ENCODE measurements at regions not wholly inside any gene's neighbourhood (a gene's known extent, or its start where the extent isn't known, plus 50 kb on each side); places are given as distances from the start of the nearest gene placed in this dataset.

- DNase-seq (ENCODE audit: low read depth) = no peak
Measured at GRCh38 chr10:65501259-65501658, 1424.6 kb upstream of the LRRTM3 start.

DNA sequence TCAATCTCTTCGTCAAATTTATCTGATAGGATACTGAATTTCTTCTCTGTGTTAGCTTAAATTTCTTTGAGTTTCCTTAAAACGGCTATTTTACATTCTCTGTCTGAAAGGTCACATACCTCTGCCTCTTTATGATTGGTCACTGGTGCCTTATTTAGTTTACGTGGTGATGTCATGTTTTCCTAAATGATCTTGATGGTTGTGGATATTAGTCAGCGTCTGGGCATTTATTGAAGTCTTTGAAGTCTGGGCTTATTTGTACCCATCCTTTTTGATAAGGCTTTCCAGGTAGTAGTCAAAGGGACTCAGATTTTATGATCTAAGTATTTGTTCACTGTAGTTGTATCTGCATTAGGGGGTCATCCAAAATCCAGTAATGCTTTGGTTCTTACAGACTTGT, 1407.5 kb upstream of the LRRTM3 start:
- no peak for DNase-seq (ENCODE audit: low read depth)

DNA sequence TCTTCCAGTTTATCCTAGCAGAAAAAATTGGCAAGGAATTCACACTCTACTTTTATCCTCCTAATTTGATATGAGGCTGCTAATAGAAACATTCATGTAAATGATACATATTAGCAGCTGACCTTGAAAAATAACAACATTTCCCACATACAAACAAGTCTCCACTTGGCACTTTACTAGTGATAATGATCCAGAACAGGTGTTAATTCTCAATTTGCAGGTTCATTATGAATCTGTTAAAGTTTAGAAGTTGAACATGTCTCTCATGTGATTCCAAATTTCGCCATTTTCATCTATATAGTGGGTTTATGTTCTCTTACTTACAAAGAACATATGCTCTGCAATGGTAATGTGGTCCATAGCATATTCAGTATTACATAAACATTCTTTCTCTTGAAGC, 1396.8 kb upstream of the LRRTM3 start:
- no peak for DNase-seq (ENCODE audit: low read depth)

DNA sequence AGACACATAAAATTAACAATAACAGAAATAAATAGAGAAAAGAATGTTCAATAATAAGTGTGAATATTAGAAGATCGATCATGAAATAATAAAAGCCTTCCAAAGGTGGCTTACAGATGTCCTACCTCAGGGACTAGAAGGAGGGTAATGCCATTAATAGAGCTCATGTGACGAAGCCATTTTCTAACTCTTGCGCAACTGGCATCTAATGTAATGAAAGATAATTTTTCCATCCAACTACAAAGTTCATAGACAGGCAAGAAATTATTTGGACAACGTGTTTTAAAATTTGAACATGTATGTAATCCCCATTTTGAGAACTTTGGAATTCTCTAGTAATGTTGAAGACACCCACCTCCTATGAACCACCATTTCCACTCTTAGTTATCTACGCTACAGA, 1394.3 kb upstream of the LRRTM3 start:
- DNase-seq (ENCODE audit: low read depth) = no peak

DNA sequence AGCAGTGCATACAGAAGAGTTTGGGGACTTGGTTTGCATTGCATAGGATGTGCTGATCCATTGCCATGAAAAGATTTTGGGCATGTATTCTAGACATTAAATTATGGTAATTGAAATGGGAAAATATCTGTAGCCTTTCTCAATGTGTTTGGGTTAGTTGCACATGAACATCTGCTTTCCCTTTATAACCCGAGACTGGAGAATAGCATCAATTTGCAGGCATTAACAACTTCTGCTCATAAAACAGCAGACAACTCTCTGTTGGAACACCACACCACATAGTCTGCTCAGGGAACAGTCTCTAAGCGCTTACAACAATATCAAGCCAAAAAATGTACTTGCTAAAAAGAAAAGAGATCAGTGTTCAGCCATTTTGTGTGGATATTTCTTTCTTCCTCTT, 1391.1 kb upstream of the LRRTM3 start:
- DNase-seq (ENCODE audit: low read depth) = no peak

DNA sequence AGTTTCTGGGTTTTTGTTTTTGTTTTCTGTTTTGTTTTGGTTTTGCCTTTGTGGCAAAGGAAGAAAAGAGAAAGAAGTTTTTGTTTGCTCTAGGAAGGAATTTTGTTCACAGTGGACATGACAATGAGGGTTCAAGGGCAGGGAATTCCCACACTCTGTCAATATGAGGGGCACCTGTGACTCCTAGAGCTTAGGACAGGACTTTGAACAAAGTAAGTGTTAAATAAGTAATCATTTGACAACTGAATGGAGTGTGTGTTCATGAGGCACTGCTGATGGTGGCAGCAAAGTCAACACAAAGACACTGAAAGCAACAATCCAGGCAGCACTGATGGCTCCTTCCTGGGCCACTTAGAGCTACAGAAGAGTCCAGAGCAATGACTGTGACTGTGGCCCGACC, 1381.1 kb upstream of the LRRTM3 start:
- no peak for DNase-seq (ENCODE audit: low read depth)

- DNase-seq (ENCODE audit: low read depth) = no peak
Measured at GRCh38 chr10:65548001-65548400, 1377.8 kb upstream of the LRRTM3 start.

- DNase-seq (ENCODE audit: low read depth) = no peak
Measured at GRCh38 chr10:65550761-65551160, 1375.1 kb upstream of the LRRTM3 start.

GRCh38 chr10:65555192-65555591, 1370.6 kb upstream of the LRRTM3 start:
- no peak for DNase-seq (ENCODE audit: low read depth)

GRCh38 chr10:65556006-65556405, 1369.8 kb upstream of the LRRTM3 start:
- no peak for DNase-seq (ENCODE audit: low read depth)

DNA sequence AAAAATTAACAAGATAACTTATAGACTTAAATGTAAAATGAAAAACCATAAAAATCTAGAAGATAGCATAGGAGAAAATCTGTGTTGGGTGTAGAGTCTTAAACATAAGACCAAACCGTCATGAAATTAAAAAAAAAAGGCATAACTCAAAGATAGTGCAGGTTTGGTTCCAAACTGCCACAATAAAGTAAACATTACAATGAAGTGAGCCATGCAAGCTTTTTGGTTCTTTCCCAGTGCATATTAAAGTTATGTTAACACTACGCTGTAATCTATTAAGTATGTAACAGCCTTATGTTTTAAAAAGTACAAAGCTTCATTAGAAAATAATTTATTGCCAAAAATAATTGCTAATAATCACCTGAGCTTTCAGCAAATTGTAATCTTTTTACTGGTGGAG, 1366.5 kb upstream of the LRRTM3 start:
- no peak for DNase-seq (ENCODE audit: low read depth)

DNA sequence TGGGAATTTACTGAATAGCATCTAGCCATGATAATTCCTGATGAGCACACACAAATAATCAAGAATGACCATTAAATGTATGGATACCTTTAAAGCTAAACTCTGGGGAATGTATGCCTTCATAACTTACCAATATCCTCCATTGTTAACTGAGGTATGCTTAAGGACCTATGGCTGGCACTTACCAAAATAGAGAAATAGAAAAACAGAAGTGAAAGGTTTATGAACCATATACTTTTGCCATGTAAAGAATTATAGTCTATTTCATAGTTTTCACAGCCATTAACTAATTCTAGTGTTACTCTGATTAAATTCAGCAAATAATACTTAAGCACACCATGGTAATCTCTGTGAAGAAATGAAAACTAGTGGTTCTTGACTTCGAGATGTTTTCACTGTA, 1360.6 kb upstream of the LRRTM3 start:
- no peak for DNase-seq (ENCODE audit: low read depth)

- no peak for DNase-seq (ENCODE audit: low read depth)
Measured at GRCh38 chr10:65566906-65567305, 1358.9 kb upstream of the LRRTM3 start.

- DNase-seq (ENCODE audit: low read depth) = no peak
Measured at GRCh38 chr10:65570143-65571010, 1355.5 kb upstream of the LRRTM3 start.

DNA sequence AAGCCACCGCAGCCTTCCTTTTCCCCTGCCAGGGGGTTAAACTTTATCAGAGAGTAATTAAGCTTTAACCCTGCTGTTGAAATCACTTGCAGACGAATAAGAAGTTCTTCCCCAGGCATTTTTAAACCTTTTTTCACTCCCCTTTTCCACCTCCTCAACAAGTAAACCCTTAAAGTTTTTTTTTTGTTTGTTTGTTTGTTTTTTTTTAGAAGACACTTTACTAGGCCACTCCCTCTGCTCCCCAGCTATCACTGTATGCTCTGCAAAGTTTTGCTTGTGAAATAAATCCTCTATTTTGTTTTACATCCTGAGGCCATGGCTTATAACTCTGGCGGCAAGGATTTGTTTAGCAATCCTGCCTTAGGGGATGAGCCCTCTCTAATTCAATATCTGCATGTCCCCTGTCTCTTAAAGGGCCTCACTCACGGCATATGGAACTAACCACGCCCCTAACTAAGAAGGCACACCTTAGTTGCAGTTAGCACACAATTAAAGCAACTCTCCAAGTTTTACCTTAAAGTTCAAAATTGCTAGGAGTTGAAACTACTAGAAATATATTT, 1354.7 kb upstream of the LRRTM3 start:
- DNase-seq (ENCODE audit: low read depth) = no peak

- DNase-seq (ENCODE audit: low read depth) = no peak
Measured at GRCh38 chr10:65581426-65582026, 1344.3 kb upstream of the LRRTM3 start.

- no peak for DNase-seq (ENCODE audit: low read depth)
Measured at GRCh38 chr10:65602182-65602865, 1323.5 kb upstream of the LRRTM3 start.

DNA sequence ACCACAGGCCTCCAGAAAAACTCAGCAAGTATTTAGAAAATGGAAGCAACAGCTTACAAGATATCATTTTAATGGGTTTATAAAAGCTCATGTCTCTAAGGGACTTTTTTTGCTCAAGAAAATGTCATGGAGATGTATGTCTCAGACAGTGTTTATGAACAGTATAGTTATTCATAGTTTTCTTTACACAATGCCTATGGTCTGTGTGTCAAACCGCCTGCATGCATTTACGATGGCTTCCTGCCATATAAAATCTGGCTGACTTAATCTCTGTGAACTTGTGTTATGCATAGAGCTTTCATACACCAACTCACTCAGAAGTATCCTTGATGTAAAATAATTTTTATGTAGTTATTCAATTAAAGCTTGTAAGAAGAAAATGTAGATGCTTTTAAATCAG, 1314.2 kb upstream of the LRRTM3 start:
- DNase-seq (ENCODE audit: low read depth) = no peak

DNA sequence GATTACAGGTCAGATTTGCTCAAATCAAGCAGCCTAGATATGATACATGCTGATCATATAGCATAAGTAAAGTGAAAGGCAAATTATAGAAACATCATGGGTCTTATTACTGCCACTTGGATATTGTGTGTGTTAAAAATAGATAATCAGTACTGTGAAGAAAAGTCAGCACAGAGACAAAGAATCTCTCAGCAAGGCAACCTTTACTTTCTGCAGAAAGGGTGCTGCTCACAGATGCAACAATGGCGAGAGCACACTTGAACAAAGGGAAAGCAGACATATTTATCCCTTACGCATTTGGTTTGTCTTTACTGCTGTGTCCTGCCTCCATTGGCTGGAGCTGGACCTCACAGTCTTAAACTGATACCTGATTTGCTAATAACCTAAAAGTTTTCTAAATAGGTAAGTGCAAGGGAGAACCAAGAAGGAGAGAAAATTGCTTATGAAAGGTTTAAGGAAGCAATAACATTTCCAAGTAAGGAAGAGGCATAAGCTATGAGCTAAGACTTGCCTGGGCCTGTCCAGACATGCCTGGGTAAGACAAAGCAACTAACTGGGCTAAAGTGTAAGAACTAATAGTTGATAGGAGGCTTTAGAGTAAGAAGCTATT, 1310.8 kb upstream of the LRRTM3 start:
- no peak for DNase-seq (ENCODE audit: low read depth)

DNA sequence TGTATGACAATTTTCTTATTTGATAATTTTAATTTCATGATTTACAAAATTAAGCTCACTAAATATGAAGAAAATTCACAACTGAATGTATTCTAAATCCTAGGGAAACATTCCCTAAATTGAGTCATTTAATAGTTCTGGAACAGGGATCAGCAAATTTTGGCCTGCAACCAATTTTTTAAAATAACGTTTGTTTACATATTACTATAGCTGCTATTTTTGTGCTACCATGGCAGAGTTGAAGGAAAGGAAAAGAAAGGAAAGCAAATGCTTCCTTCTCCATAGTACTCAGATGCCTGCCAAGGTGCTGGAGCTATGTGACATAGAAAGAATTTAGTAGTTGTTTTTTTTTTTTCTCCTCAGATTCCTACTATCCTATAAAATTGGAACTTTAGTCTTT, 1307.7 kb upstream of the LRRTM3 start:
- no peak for DNase-seq (ENCODE audit: low read depth)

GRCh38 chr10:65620404-65621048, 1305.3 kb upstream of the LRRTM3 start:
- DNase-seq (ENCODE audit: low read depth) = no peak

- DNase-seq (ENCODE audit: low read depth) = no peak
Measured at GRCh38 chr10:65622608-65623007, 1303.2 kb upstream of the LRRTM3 start.
